Osteoblast (primary cell): ENCODE measurements at regions not wholly inside any gene's neighbourhood (a gene's known extent, or its start where the extent isn't known, plus 50 kb on each side); places are given as distances from the start of the nearest gene placed in this dataset.

Experiments used
- DNase-seq: peaks from one replicate; pipeline ENCODE4 v3.0.0; 2011; ENCODE audit warnings: low spot score, mixed read lengths; ENCODE audit not compliant: insufficient read length; ENCODE audit errors: missing footprints
- H2AFZ ChIP-seq: 2 replicates; pipeline ENCODE4 v1.6.0; 2011; ENCODE audit warnings: mild to moderate bottlenecking, low read length
- H3K27ac ChIP-seq: 2 replicates; pipeline ENCODE4 v1.5.1; 2011; ENCODE audit warnings: mild to moderate bottlenecking, low read depth, low read length, moderate library complexity
- H3K27me3 ChIP-seq: 2 replicates; pipeline ENCODE4 v1.6.0; 2012; ENCODE audit warnings: mild to moderate bottlenecking, control low read depth, inconsistent platforms, low read length, moderate library complexity; ENCODE audit not compliant: insufficient read depth
- H3K36me3 ChIP-seq: 2 replicates; pipeline ENCODE4 v1.5.1; 2011; ENCODE audit warnings: mild to moderate bottlenecking, low read length, control low read depth, moderate library complexity; ENCODE audit not compliant: insufficient read depth
- H3K4me1 ChIP-seq: 2 replicates; pipeline ENCODE4 v1.5.1; 2011; ENCODE audit warnings: mild to moderate bottlenecking, low read length, control low read depth, moderate library complexity; ENCODE audit not compliant: insufficient read depth
- H3K4me2 ChIP-seq: 2 replicates; pipeline ENCODE4 v1.6.0; 2011; ENCODE audit warnings: mild to moderate bottlenecking, low read length; ENCODE audit not compliant: insufficient read depth
- H3K4me3 ChIP-seq: fragments of 200-600 bp; sonication (generic); 3 replicates; pipeline ENCODE4 v1.5.1; 2012; ENCODE audit warnings: mild to moderate bottlenecking, low read length, inconsistent platforms; ENCODE audit not compliant: insufficient read depth
- H3K79me2 ChIP-seq: 2 replicates; pipeline ENCODE4 v1.6.0; 2012; ENCODE audit warnings: mild to moderate bottlenecking, low read length, control low read depth, inconsistent platforms; ENCODE audit not compliant: insufficient read depth
- H3K9me3 ChIP-seq: 2 replicates; pipeline ENCODE4 v1.5.1; 2011; ENCODE audit warnings: low read depth, low read length, control low read depth
- H4K20me1 ChIP-seq: 2 replicates; pipeline ENCODE4 v1.6.0; 2012; ENCODE audit warnings: mild to moderate bottlenecking, low read length, control low read depth; ENCODE audit not compliant: insufficient read depth
- TF ChIP-seq, protein P1 (sequence below): IDR thresholded peaks from 2 replicates; pipeline ENCODE4 v1.5.1; 2011; ENCODE audit warnings: mild to moderate bottlenecking, low read depth, low read length, moderate library complexity; ENCODE audit errors: extremely low read depth

GRCh38 chr2:45329045-45329677 is 281.9 kb downstream of the SRBD1 start:
- no peak overlapping the region for H3K4me2 ChIP-seq
- H3K27ac ChIP-seq = no peak overlapping the region
- no peak overlapping the region for H2AFZ ChIP-seq
- H3K4me3 ChIP-seq = no peak overlapping the region
- TF ChIP-seq, protein P1, sequence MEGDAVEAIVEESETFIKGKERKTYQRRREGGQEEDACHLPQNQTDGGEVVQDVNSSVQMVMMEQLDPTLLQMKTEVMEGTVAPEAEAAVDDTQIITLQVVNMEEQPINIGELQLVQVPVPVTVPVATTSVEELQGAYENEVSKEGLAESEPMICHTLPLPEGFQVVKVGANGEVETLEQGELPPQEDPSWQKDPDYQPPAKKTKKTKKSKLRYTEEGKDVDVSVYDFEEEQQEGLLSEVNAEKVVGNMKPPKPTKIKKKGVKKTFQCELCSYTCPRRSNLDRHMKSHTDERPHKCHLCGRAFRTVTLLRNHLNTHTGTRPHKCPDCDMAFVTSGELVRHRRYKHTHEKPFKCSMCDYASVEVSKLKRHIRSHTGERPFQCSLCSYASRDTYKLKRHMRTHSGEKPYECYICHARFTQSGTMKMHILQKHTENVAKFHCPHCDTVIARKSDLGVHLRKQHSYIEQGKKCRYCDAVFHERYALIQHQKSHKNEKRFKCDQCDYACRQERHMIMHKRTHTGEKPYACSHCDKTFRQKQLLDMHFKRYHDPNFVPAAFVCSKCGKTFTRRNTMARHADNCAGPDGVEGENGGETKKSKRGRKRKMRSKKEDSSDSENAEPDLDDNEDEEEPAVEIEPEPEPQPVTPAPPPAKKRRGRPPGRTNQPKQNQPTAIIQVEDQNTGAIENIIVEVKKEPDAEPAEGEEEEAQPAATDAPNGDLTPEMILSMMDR = no peak
- DNase-seq = no peak
- H3K9me3 ChIP-seq = no peaks in the 10 kb centered on the region
- no peaks in the 10 kb centered on the region for H3K36me3 ChIP-seq
- peaks cover 7% of the 10 kb centered on the region for H3K4me1 ChIP-seq
- H3K79me2 ChIP-seq = no peaks in the 10 kb centered on the region
- H4K20me1 ChIP-seq = no peaks in the 10 kb centered on the region
- no peaks in the 10 kb centered on the region for H3K27me3 ChIP-seq

DNA sequence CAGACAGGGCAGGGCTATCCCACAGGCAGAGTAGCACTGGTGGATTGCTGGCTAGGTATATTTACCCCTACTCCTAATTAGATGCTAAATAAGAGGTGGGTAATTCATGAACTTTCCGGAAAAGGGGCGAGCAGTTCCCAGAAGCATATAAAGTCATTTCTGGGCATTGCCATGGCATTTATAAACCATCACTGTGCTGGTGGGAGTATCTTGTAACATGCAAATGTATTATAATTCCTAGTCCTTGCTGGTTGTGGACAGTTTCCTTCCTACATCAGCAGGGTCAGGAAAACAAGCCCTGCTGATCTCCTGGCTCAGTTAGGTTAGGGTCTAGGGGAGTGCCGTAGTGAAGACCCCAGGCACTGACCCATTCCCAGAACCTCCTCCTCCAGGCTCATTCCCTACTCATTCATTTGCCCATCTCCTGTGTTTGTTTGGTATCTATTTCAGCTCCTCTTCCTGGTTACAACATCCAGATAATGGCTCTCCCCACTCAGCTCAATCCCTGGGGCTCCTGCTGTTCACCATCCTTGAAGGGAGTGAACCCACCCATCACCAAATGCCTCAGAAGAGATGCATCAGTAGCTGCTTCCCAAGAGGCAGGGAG is 282.7 kb downstream of the SRBD1 start:
- no peaks in the 10 kb centered on the region for H3K27me3 ChIP-seq
- no peaks in the 10 kb centered on the region for H3K9me3 ChIP-seq
- H2AFZ ChIP-seq = no peak overlapping the region
- H3K27ac ChIP-seq = no peak overlapping the region
- H3K4me3 ChIP-seq = no peak overlapping the region
- DNase-seq = no peak
- H3K36me3 ChIP-seq = no peaks in the 10 kb centered on the region
- TF ChIP-seq, protein P1 = no peak
- no peaks in the 10 kb centered on the region for H4K20me1 ChIP-seq
- no peak overlapping the region for H3K4me2 ChIP-seq
- peaks cover 7% of the 10 kb centered on the region for H3K4me1 ChIP-seq
- H3K79me2 ChIP-seq = no peaks in the 10 kb centered on the region

- Histone ChIP-seq H4K20me1 (no peaks in the 10 kb centered on the region), H3K4me1 (no peaks in the 10 kb centered on the region), H3K36me3 (no peaks in the 10 kb centered on the region), H2AFZ (no peak overlapping the region), H3K27me3 (no peaks in the 10 kb centered on the region), H3K4me2 (no peak overlapping the region), H3K79me2 (no peaks in the 10 kb centered on the region), H3K9me3 (no peaks in the 10 kb centered on the region), H3K4me3 (no peak overlapping the region), H3K27ac (no peak overlapping the region)
- no peak for DNase-seq
- TF ChIP-seq, protein P1 = no peak
These were observed 287.7 kb downstream of the SRBD1 start for GRCh38 chr2:45323344-45323743.

- Histone ChIP-seq H3K27me3 (no peaks in the 10 kb centered on the region), H3K27ac (no peak overlapping the region), H2AFZ (no peak overlapping the region), H3K9me3 (no peaks in the 10 kb centered on the region), H3K4me2 (no peak overlapping the region), H4K20me1 (no peaks in the 10 kb centered on the region), H3K4me1 (peaks cover 10% of the 10 kb centered on the region), H3K4me3 (no peak overlapping the region), H3K36me3 (no peaks in the 10 kb centered on the region), H3K79me2 (no peaks in the 10 kb centered on the region)
- TF ChIP-seq, protein P1 = no peak
- DNase-seq = no peak
These were observed 290.1 kb downstream of the SRBD1 start for GRCh38 chr2:45320956-45321355.
